GM12878 (cell line): ENCODE measurements at regions not wholly inside any gene's neighbourhood (a gene's known extent, or its start where the extent isn't known, plus 50 kb on each side); places are given as distances from the start of the nearest gene placed in this dataset.

Experiments used
- ATAC-seq: fragments of 200-7000 bp; cut with Tn5 transposase; 3 replicates; pipeline ENCODE4 v1.9.1; 2020; ENCODE audit warnings: mild to moderate bottlenecking, moderate library complexity
- BruUV-seq: library from RNA; stranded (reverse); fragments of 400-500 nt; replicated peaks from 2 replicates; lab custom pipeline; 2021; lab: Mats Ljungman, UMichigan
- CTCF ChIA-PET: fragments of 300-600 bp; sonication (Branson Sonifier 250); formaldehyde crosslinking; extraction: SDS; loops from one replicate; lab custom pipeline; 2021; ENCODE audit warnings: inconsistent platforms; lab: Yijun Ruan, JAX
- POLR2A ChIA-PET: fragments of 350-600 bp; formaldehyde crosslinking; extraction: SDS; loops from one replicate; lab custom pipeline; 2021; ENCODE audit warnings: inconsistent platforms; lab: Charles Lee
- RAD21 ChIA-PET: fragments of 300-600 bp; sonication (Branson Sonifier 250); formaldehyde crosslinking; loops from one replicate; lab custom pipeline; 2023; ENCODE audit warnings: antibody characterized with exemption; ENCODE audit not compliant: unreplicated experiment; lab: Charles Lee
- SMC1A ChIA-PET: fragments of 300-600 bp; sonication (Branson Sonifier 250); formaldehyde crosslinking; loops from one replicate; lab custom pipeline; 2023; ENCODE audit not compliant: unreplicated experiment, uncharacterized antibody; lab: Charles Lee
- DNase-seq: peaks from one replicate; pipeline ENCODE4 v3.0.0-alpha.2; 2011; ENCODE audit warnings: low read depth, low spot score
- FAIRE-seq: peaks from 3 replicates; lab custom pipeline; 2011; peaks lifted over from hg19 to GRCh38; lab: Jason Lieb, UNC
- H2AFZ ChIP-seq: 2 replicates; pipeline ENCODE4 v1.6.0; 2011; ENCODE audit warnings: low read depth, low read length, control low read depth; ENCODE audit not compliant: control insufficient read depth
- H3K27ac ChIP-seq: 2 replicates; pipeline ENCODE4 v1.5.1; 2011; ENCODE audit warnings: control low read depth; ENCODE audit not compliant: control insufficient read depth, insufficient read depth
- H3K27me3 ChIP-seq, 2 experiments: replicated peaks in 1 of 2; 2 replicates each; pipeline versions ENCODE4 v1.6.0 to v1.6.1; 2011; ENCODE audit warnings: low read length in 1 of 2; ENCODE audit not compliant: control insufficient read depth in 2 of 2, insufficient read depth in 2 of 2
- H3K36me3 ChIP-seq, 2 experiments: 2 replicates each; pipeline ENCODE4 v1.5.1; 2011; ENCODE audit warnings: low read length in 1 of 2; ENCODE audit not compliant: control insufficient read depth in 2 of 2, insufficient read depth in 2 of 2
- H3K4me1 ChIP-seq: 2 replicates; pipeline ENCODE4 v1.6.1; 2011; ENCODE audit warnings: mild to moderate bottlenecking, low read length, moderate library complexity, mixed read lengths; ENCODE audit not compliant: control insufficient read depth, insufficient read depth
- H3K4me2 ChIP-seq: 2 replicates; pipeline ENCODE4 v1.6.0; 2011; ENCODE audit warnings: control low read depth; ENCODE audit not compliant: control insufficient read depth, insufficient read depth
- H3K4me3 ChIP-seq: fragments of 200-600 bp; sonication (generic); 2 replicates; pipeline ENCODE4 v1.5.1; 2016
- H3K79me2 ChIP-seq: 2 replicates; pipeline ENCODE4 v1.6.0; 2011; ENCODE audit warnings: low read length; ENCODE audit not compliant: control insufficient read depth, insufficient read depth
- H3K9ac ChIP-seq: 2 replicates; pipeline ENCODE4 v1.8.0; 2011; ENCODE audit warnings: low read length, control low read depth, mixed read lengths; ENCODE audit not compliant: control insufficient read depth, insufficient read depth
- H3K9me3 ChIP-seq: replicated peaks from 3 replicates; pipeline ENCODE4 v1.5.1; 2011; ENCODE audit warnings: mild to moderate bottlenecking, low read length; ENCODE audit not compliant: control insufficient read depth, insufficient read depth
- H4K20me1 ChIP-seq: 2 replicates; pipeline ENCODE4 v1.6.0; 2011; ENCODE audit not compliant: control insufficient read depth, insufficient read depth
- CBFB ChIP-seq: IDR thresholded peaks from 2 replicates; pipeline ENCODE4 v1.6.1; 2016; ENCODE audit warnings: antibody characterized with exemption, low read depth
- FOXK2 ChIP-seq: fragments of 450-650 bp; IDR thresholded peaks from 2 replicates; pipeline ENCODE4 v1.6.1; 2017; ENCODE audit warnings: mild to moderate bottlenecking, moderate library complexity
- FOXM1 ChIP-seq: IDR thresholded peaks from 2 replicates; pipeline ENCODE4 v1.6.1; 2012; ENCODE audit warnings: low read depth, mild to moderate bottlenecking, inconsistent platforms, low read length, moderate library complexity
- IKZF1 ChIP-seq: fragments of 450-650 bp; conservative IDR thresholded peaks from 2 replicates; pipeline ENCODE4 v1.6.1; 2017; ENCODE audit warnings: antibody characterized with exemption, mild to moderate bottlenecking
- NBN ChIP-seq: fragments of 450-650 bp; IDR thresholded peaks from 2 replicates; pipeline ENCODE4 v1.6.1; 2016
- PAX5 ChIP-seq: IDR thresholded peaks from 2 replicates; pipeline ENCODE4 v1.6.1; 2011; ENCODE audit warnings: low read depth, low read length, borderline replicate concordance
- RB1 ChIP-seq: fragments of 450-650 bp; formaldehyde crosslinking; IDR thresholded peaks from 2 replicates; pipeline ENCODE4 v1.6.1; 2017; ENCODE audit warnings: mild to moderate bottlenecking, borderline replicate concordance
- RBBP5 ChIP-seq: fragments of 200-600 bp; sonication (generic); conservative IDR thresholded peaks from 2 replicates; pipeline ENCODE4 v1.6.1; 2016
- RCOR1 ChIP-seq: conservative IDR thresholded peaks from 2 replicates; pipeline ENCODE4 v1.6.1; 2012; ENCODE audit warnings: low read depth, low read length, improper control_type of control experiment
- RFX5 ChIP-seq: IDR thresholded peaks from 2 replicates; pipeline ENCODE4 v1.6.1; 2011; ENCODE audit warnings: low read depth, low read length, improper control_type of control experiment
- SRF ChIP-seq, 2 experiments: IDR thresholded peaks; 2 replicates each; pipeline ENCODE4 v1.6.1; 2011; ENCODE audit warnings: low read depth in 2 of 2, low read length in 2 of 2, mild to moderate bottlenecking in 1 of 2, moderate library complexity in 1 of 2
- TCF7 ChIP-seq: IDR thresholded peaks from 2 replicates; pipeline ENCODE4 v1.6.1; 2014; ENCODE audit warnings: antibody characterized with exemption, borderline replicate concordance
- YBX1 ChIP-seq: fragments of 450-650 bp; IDR thresholded peaks from 2 replicates; pipeline ENCODE4 v1.6.1; 2016; ENCODE audit warnings: antibody characterized with exemption
- WGBS: methylation state at CpG from one replicate; pipeline ENCODE4 v1.1.6; 2016; ENCODE audit warnings: low lambda C conversion rate; ENCODE audit not compliant: insufficient replicate concordance, insufficient coverage; ENCODE audit errors: missing lambda C conversion rate; 5-methylcytosine and 5-hydroxymethylcytosine counted together
- in situ Hi-C: fragments of 300-500 bp; cut with MboI; formaldehyde crosslinking; loops from 9 replicates; pipeline ENCODE4 v1.14.3; 2018; ENCODE audit warnings: mixed read lengths
- intact Hi-C: fragments of 100-400 bp; cut with micrococcal nuclease; formaldehyde crosslinking; loops from one replicate; pipeline ENCODE4 v1.14.2; 2022; ENCODE audit not compliant: unreplicated experiment
- TF ChIP-seq, protein P1 (sequence below): fragments of 450-650 bp; formaldehyde crosslinking; IDR thresholded peaks from 2 replicates; pipeline ENCODE4 v1.4.0; 2022; ENCODE audit warnings: mild to moderate bottlenecking, moderate library complexity
- TF ChIP-seq, protein P2 (sequence below): fragments of 450-650 bp; IDR thresholded peaks from 2 replicates; pipeline ENCODE4 v1.6.1; 2017; ENCODE audit warnings: mild to moderate bottlenecking, moderate library complexity
- TF ChIP-seq, protein P3 (sequence below): fragments of 450-650 bp; conservative IDR thresholded peaks from 2 replicates; pipeline ENCODE4 v1.6.1; 2017; ENCODE audit warnings: mild to moderate bottlenecking, moderate library complexity
- TF ChIP-seq, protein P4 (sequence below): fragments of 150-350 bp; IDR thresholded peaks from 2 replicates; pipeline ENCODE4 v1.6.1; 2014; ENCODE audit warnings: mild to moderate bottlenecking, low read depth, low read length

DNA sequence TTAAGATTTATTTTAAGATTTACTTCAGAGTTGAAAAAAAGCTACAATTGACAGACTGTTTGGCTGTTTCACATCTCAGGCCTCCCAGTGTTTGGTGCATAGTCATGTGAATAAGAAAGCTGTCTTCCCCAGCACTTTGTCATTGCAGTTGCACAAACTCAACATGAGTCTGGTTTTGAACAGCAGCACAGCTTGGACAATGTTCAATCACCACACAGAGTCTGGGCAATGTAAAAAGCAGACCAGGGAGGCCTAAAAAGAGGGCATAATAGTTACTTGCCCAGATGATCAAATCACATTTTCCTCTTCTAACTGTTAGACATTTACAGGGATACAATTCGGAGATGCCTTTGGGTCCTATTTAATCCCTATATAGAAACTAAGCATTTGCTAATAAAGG is 1055.0 kb downstream of the RPA4 start:
- POLR2A ChIA-PET, result no interaction called here
- Histone ChIP-seq H2AFZ (no peak overlapping the region), H3K36me3 (no peaks in the 10 kb centered on the region), H3K4me3 (no peak overlapping the region), H3K27ac (no peak overlapping the region), H3K9me3 (no peaks in the 10 kb centered on the region), H4K20me1 (no peaks in the 10 kb centered on the region), H3K27me3 (no peaks in the 10 kb centered on the region), H3K79me2 (no peaks in the 10 kb centered on the region), H3K4me1 (no peaks in the 10 kb centered on the region), H3K4me2 (no peak overlapping the region), H3K9ac (no peak overlapping the region)
- no TSS peak for BruUV-seq
- SMC1A ChIA-PET, result no interaction called here
- RAD21 ChIA-PET, result no interaction called here
- ATAC-seq (no peak), DNase-seq (no peak), FAIRE-seq (no peak)
- 0% methylated on average over 1 of the region's 1 CpG for WGBS
- intact Hi-C loops, result no loop called here
- in situ Hi-C loops, result no loop called here
- CTCF ChIA-PET, result no interaction called here
- TF ChIP-seq, protein P1, sequence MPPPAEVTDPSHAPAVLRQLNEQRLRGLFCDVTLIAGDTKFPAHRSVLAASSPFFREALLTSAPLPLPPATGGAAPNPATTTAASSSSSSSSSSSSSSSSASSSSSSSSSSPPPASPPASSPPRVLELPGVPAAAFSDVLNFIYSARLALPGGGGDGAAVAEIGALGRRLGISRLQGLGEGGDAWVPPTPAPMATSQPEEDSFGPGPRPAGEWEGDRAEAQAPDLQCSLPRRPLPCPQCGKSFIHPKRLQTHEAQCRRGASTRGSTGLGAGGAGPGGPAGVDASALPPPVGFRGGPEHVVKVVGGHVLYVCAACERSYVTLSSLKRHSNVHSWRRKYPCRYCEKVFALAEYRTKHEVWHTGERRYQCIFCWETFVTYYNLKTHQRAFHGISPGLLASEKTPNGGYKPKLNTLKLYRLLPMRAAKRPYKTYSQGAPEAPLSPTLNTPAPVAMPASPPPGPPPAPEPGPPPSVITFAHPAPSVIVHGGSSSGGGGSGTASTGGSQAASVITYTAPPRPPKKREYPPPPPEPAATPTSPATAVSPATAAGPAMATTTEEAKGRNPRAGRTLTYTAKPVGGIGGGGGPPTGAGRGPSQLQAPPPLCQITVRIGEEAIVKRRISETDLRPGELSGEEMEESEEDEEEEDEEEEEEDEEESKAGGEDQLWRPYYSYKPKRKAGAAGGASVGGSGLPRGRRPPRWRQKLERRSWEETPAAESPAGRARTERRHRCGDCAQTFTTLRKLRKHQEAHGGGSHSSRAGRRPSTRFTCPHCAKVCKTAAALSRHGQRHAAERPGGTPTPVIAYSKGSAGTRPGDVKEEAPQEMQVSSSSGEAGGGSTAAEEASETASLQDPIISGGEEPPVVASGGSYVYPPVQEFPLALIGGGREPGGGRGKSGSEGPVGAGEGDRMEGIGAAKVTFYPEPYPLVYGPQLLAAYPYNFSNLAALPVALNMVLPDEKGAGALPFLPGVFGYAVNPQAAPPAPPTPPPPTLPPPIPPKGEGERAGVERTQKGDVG (CRISPR knock-in tag), result no peak
- TF ChIP-seq, protein P2, sequence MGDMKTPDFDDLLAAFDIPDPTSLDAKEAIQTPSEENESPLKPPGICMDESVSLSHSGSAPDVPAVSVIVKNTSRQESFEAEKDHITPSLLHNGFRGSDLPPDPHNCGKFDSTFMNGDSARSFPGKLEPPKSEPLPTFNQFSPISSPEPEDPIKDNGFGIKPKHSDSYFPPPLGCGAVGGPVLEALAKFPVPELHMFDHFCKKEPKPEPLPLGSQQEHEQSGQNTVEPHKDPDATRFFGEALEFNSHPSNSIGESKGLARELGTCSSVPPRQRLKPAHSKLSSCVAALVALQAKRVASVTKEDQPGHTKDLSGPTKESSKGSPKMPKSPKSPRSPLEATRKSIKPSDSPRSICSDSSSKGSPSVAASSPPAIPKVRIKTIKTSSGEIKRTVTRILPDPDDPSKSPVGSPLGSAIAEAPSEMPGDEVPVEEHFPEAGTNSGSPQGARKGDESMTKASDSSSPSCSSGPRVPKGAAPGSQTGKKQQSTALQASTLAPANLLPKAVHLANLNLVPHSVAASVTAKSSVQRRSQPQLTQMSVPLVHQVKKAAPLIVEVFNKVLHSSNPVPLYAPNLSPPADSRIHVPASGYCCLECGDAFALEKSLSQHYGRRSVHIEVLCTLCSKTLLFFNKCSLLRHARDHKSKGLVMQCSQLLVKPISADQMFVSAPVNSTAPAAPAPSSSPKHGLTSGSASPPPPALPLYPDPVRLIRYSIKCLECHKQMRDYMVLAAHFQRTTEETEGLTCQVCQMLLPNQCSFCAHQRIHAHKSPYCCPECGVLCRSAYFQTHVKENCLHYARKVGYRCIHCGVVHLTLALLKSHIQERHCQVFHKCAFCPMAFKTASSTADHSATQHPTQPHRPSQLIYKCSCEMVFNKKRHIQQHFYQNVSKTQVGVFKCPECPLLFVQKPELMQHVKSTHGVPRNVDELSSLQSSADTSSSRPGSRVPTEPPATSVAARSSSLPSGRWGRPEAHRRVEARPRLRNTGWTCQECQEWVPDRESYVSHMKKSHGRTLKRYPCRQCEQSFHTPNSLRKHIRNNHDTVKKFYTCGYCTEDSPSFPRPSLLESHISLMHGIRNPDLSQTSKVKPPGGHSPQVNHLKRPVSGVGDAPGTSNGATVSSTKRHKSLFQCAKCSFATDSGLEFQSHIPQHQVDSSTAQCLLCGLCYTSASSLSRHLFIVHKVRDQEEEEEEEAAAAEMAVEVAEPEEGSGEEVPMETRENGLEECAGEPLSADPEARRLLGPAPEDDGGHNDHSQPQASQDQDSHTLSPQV, result no peak
- no peak for TF ChIP-seq IKZF1
- TF ChIP-seq, protein P3, sequence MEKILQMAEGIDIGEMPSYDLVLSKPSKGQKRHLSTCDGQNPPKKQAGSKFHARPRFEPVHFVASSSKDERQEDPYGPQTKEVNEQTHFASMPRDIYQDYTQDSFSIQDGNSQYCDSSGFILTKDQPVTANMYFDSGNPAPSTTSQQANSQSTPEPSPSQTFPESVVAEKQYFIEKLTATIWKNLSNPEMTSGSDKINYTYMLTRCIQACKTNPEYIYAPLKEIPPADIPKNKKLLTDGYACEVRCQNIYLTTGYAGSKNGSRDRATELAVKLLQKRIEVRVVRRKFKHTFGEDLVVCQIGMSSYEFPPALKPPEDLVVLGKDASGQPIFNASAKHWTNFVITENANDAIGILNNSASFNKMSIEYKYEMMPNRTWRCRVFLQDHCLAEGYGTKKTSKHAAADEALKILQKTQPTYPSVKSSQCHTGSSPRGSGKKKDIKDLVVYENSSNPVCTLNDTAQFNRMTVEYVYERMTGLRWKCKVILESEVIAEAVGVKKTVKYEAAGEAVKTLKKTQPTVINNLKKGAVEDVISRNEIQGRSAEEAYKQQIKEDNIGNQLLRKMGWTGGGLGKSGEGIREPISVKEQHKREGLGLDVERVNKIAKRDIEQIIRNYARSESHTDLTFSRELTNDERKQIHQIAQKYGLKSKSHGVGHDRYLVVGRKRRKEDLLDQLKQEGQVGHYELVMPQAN, result no peak
- TF ChIP-seq FOXK2, result no peak
- no peak for TF ChIP-seq CBFB
- TF ChIP-seq RCOR1, result no peak
- TF ChIP-seq, protein P4, sequence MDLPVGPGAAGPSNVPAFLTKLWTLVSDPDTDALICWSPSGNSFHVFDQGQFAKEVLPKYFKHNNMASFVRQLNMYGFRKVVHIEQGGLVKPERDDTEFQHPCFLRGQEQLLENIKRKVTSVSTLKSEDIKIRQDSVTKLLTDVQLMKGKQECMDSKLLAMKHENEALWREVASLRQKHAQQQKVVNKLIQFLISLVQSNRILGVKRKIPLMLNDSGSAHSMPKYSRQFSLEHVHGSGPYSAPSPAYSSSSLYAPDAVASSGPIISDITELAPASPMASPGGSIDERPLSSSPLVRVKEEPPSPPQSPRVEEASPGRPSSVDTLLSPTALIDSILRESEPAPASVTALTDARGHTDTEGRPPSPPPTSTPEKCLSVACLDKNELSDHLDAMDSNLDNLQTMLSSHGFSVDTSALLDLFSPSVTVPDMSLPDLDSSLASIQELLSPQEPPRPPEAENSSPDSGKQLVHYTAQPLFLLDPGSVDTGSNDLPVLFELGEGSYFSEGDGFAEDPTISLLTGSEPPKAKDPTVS, result no peak
- no peak for TF ChIP-seq RB1
- no peak for TF ChIP-seq RBBP5
- TF ChIP-seq RFX5, result no peak
- no peak for TF ChIP-seq PAX5
- no peak for TF ChIP-seq TCF7
- no peak for TF ChIP-seq NBN
- no peak for TF ChIP-seq SRF (IDR thresholded peaks at IDR 0.05; ENCODE audit: low read depth in 2 of 2, low read length in 2 of 2)
- no peak for TF ChIP-seq YBX1
- no peak for TF ChIP-seq FOXM1
